H1 (cell line): ENCODE measurements at regions not wholly inside any gene's neighbourhood (a gene's known extent, or its start where the extent isn't known, plus 50 kb on each side); places are given as distances from the start of the nearest gene placed in this dataset.

Source experiments
- CHD7 ChIP-seq: fragments of 300-600 bp; sonication (generic); IDR thresholded peaks from 2 replicates; pipeline ENCODE4 v1.7.1; 2012; ENCODE audit warnings: low read length, moderate library complexity, mild to moderate bottlenecking, inconsistent platforms; ENCODE audit not compliant: insufficient replicate concordance
- CREB1 ChIP-seq: IDR thresholded peaks from 2 replicates; pipeline ENCODE4 v1.6.1; 2012; ENCODE audit warnings: inconsistent platforms
- CTBP2 ChIP-seq: IDR thresholded peaks from 2 replicates; pipeline ENCODE4 v1.7.0; 2011; ENCODE audit warnings: borderline replicate concordance, mild to moderate bottlenecking, moderate library complexity, mixed read lengths, low read length; ENCODE audit not compliant: insufficient read depth, insufficient read length
- EZH2 ChIP-seq: fragments of 200-600 bp; sonication (generic); IDR thresholded peaks from 2 replicates; pipeline ENCODE4 v1.7.1; 2012; ENCODE audit warnings: low read depth, mild to moderate bottlenecking, moderate library complexity, low read length, inconsistent platforms; ENCODE audit not compliant: severe bottlenecking
- GTF2F1 ChIP-seq: IDR thresholded peaks from 2 replicates; pipeline ENCODE4 v1.6.1; 2012; ENCODE audit warnings: low read depth, low read length, improper control_type of control experiment, borderline replicate concordance
- KDM4A ChIP-seq: IDR thresholded peaks from one replicate; pipeline ENCODE4 v1.7.1; 2012; ENCODE audit warnings: low read depth, mild to moderate bottlenecking, moderate library complexity, low read length, inconsistent platforms; ENCODE audit not compliant: severe bottlenecking
- POLR2A ChIP-seq, 2 experiments: IDR thresholded peaks; 1 replicate in 1 of 2; 2 replicates in 1 of 2; pipeline ENCODE4 v1.6.1; 2011; ENCODE audit warnings: low read depth in 2 of 2, low read length in 2 of 2, mild to moderate bottlenecking in 2 of 2; ENCODE audit errors: control extremely low read depth in 1 of 2
- POU5F1 ChIP-seq: IDR thresholded peaks from 2 replicates; pipeline ENCODE4 v1.6.1; 2011; ENCODE audit warnings: low read depth, mild to moderate bottlenecking, low read length, moderate library complexity
- RBBP5 ChIP-seq: IDR thresholded peaks from 2 replicates; pipeline ENCODE4 v1.7.1; 2012; ENCODE audit warnings: low read depth, mild to moderate bottlenecking, inconsistent platforms, low read length, moderate library complexity, borderline replicate concordance
- SP4 ChIP-seq: IDR thresholded peaks from 2 replicates; pipeline ENCODE4 v1.6.1; 2012; ENCODE audit warnings: low read length, inconsistent platforms
- TAF7 ChIP-seq: optimal IDR thresholded peaks from 2 replicates; pipeline ENCODE3; 2011; ENCODE audit warnings: low read depth, mild to moderate bottlenecking, inconsistent platforms, low read length, moderate library complexity, borderline replicate concordance

- TF ChIP-seq CHD7 (no peak), SP4 (no peak), EZH2 (no peak), POU5F1 (no peak), CREB1 (no peak), CTBP2 (no peak), KDM4A (no peak), TAF7 (no peak), POLR2A (IDR thresholded peaks at IDR 0.05; ENCODE audit: control extremely low read depth in 1 of 2, low read depth in 2 of 2, low read length in 2 of 2) (no peak), GTF2F1 (no peak), RBBP5 (no peak)
Measured at GRCh38 chr2:120876526-120877280, 141.0 kb downstream of the GLI2 start (continued).
